22Rv1 (cell line): ENCODE measurements at regions not wholly inside any gene's neighbourhood (a gene's known extent, or its start where the extent isn't known, plus 50 kb on each side); places are given as distances from the start of the nearest gene placed in this dataset.

ENCODE experiments used
- H3K27ac ChIP-seq: fragments of 450-650 bp; 2 replicates; pipeline ENCODE4 v1.5.1; 2017
- CTCF ChIP-seq: fragments of 450-650 bp; IDR thresholded peaks from 2 replicates; pipeline ENCODE4 v1.5.1; 2017; ENCODE audit warnings: mild to moderate bottlenecking
- ZFX ChIP-seq: fragments of 450-650 bp; IDR thresholded peaks from 2 replicates; pipeline ENCODE4 v1.6.1; 2017; ENCODE audit warnings: antibody characterized with exemption, borderline replicate concordance

GRCh38 chr3:62975566-62975965 is 100.3 kb upstream of the CADPS start:
- TF ChIP-seq CTCF (no peak), ZFX (no peak)
- H3K27ac ChIP-seq, result no peak overlapping the region

DNA sequence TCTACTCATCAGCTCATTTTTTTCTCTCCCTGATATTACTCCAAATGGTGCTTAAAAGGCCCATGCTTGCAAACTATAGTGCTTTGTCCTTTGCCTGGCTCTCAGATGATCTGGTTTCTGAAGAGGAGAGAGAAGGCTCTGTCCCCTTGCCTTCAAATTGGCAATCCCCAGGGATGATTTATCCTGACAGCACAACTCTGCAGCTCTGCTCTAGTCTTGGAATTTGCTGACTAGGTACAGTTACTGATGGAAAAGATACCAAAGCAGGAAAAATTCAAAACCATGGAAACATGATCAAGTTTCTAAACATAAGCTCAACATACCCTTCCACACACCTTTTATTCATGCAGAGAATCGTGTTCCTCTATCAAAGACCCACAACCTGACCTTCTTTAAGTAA is 106.7 kb upstream of the CADPS start:
- TF ChIP-seq ZFX (no peak), CTCF (no peak)
- no peak overlapping the region for H3K27ac ChIP-seq

- H3K27ac ChIP-seq, result no peak overlapping the region
- TF ChIP-seq ZFX, result no peak
- no peak for TF ChIP-seq CTCF
Measured at GRCh38 chr3:62982795-62983455, 107.7 kb upstream of the CADPS start.

- TF ChIP-seq CTCF (no peak), ZFX (no peak)
- H3K27ac ChIP-seq, result no peak overlapping the region
Measured at GRCh38 chr3:62986061-62986460, 110.8 kb upstream of the CADPS start.

GRCh38 chr3:62987721-62988120 is 112.5 kb upstream of the CADPS start:
- TF ChIP-seq CTCF (no peak), ZFX (no peak)
- H3K27ac ChIP-seq, result no peak overlapping the region

DNA sequence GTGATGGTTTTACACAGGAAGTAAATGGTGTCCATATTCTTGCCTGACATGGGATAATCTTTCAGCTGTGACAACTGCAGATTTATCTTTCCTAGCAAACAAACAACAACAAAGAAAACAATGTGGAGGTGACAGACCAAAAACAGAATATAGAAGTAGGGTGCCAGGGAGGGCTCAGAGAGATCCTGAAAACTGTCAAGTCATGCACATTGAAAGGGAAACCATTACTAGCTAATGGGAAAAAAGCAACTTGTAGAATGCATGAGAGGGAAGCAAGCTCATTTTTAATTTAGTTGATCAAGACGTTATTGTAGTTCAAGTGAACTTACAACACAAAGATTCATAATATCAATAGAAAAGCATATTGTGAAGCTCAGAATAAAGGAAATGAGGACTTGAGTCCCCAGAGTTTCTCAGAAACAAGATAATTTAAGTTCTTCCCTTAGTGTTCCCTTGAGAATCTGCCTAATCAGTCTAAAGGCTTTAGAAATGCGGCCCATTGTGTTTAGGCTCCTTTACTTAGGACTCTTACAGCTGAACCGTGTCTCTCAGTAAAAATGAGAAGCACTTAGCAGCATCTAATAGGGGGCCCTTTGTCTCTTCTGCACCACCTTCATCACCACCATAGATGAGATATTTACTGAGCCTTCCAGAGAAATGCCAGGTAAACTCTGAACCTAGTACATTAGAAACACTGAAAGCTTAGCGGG is 115.6 kb upstream of the CADPS start:
- H3K27ac ChIP-seq, result no peak overlapping the region

More for the DNA sequence above, 115.6 kb upstream of the CADPS start:
- TF ChIP-seq CTCF (no peak), ZFX (no peak)
